Occipital lobe (tissue), 1 donor: ENCODE measurements at regions not wholly inside any gene's neighbourhood (a gene's known extent, or its start where the extent isn't known, plus 50 kb on each side); places are given as distances from the start of the nearest gene placed in this dataset.
"Not testable (repeated sequence)": the region's sequence is repeated elsewhere in the genome, so short reads cannot be mapped to it uniquely, and the experiment has no call there.

Experiments used
- DNase-seq: peaks from one replicate; lab custom pipeline; 2025; lab: John Stamatoyannopoulos, UW

GRCh38 chr10:30734901-30735300 lies 105.3 kb upstream of the LYZL2 start:
- no peak for DNase-seq

GRCh38 chr10:30732671-30733070 lies 103.1 kb upstream of the LYZL2 start:
- no peak for DNase-seq

- DNase-seq, result no peak
Measured at GRCh38 chr10:30731963-30732362, 102.4 kb upstream of the LYZL2 start.

- DNase-seq, result no peak
Measured at GRCh38 chr10:30730306-30730705, 100.8 kb upstream of the LYZL2 start.

- no peak for DNase-seq
Measured at GRCh38 chr10:30728766-30729165, 99.2 kb upstream of the LYZL2 start.

- DNase-seq, result no peak
Measured at GRCh38 chr10:30728127-30728526, 98.6 kb upstream of the LYZL2 start.

- no peak for DNase-seq
Measured at GRCh38 chr10:30727524-30727923, 98.0 kb upstream of the LYZL2 start.

GRCh38 chr10:30726783-30727414 lies 97.3 kb upstream of the LYZL2 start:
- DNase-seq, result peak; percentile 60

GRCh38 chr10:30725661-30726060 lies 96.1 kb upstream of the LYZL2 start:
- no peak for DNase-seq

GRCh38 chr10:30724296-30724695 lies 94.7 kb upstream of the LYZL2 start:
- DNase-seq, result no peak

- DNase-seq, result no peak
Measured at GRCh38 chr10:30722956-30723620, 93.5 kb upstream of the LYZL2 start.

- DNase-seq, result no peak
Measured at GRCh38 chr10:30719832-30720231, 90.3 kb upstream of the LYZL2 start.

- DNase-seq, result no peak
Measured at GRCh38 chr10:30709700-30710358, 80.3 kb upstream of the LYZL2 start.

- DNase-seq, result no peak
Measured at GRCh38 chr10:30709229-30709628, 79.7 kb upstream of the LYZL2 start.

- no peak for DNase-seq
Measured at GRCh38 chr10:30708234-30708633, 78.7 kb upstream of the LYZL2 start.

GRCh38 chr10:30706189-30706588 lies 76.6 kb upstream of the LYZL2 start:
- DNase-seq, result not testable (repeated sequence)

- no peak for DNase-seq
Measured at GRCh38 chr10:30705625-30706149, 76.1 kb upstream of the LYZL2 start.

GRCh38 chr10:30705101-30705624 lies 75.6 kb upstream of the LYZL2 start:
- DNase-seq, result no peak

- not testable (repeated sequence) for DNase-seq
Measured at GRCh38 chr10:30704601-30705100, 75.1 kb upstream of the LYZL2 start.

- DNase-seq, result no peak
Measured at GRCh38 chr10:30704026-30704600, 74.6 kb upstream of the LYZL2 start.

GRCh38 chr10:30703446-30703845 lies 73.9 kb upstream of the LYZL2 start:
- DNase-seq, result not testable (repeated sequence)

- DNase-seq, result no peak
Measured at GRCh38 chr10:30702860-30703259, 73.3 kb upstream of the LYZL2 start.
